Ovary (tissue), 7 donors: ENCODE measurements at regions not wholly inside any gene's neighbourhood (a gene's known extent, or its start where the extent isn't known, plus 50 kb on each side); places are given as distances from the start of the nearest gene placed in this dataset.

ENCODE experiments used
- DNase-seq, 5 donors: peaks; one replicate each; pipeline ENCODE4 v3.0.0-alpha.2; 2019 to 2020
- H3K27ac ChIP-seq, 2 donors: fragments of 200-600 bp; one replicate each; pipeline versions ENCODE4 v1.5.1 to v1.8.0; 2019 to 2022
- H3K27me3 ChIP-seq: fragments of 200-600 bp; one replicate; pipeline ENCODE4 v1.8.0; 2022
- H3K36me3 ChIP-seq: fragments of 200-600 bp; sonication (generic); one replicate; pipeline ENCODE4 v1.5.1; 2019
- H3K4me1 ChIP-seq: one replicate; pipeline ENCODE4 v1.8.1; 2013; ENCODE audit warnings: mild to moderate bottlenecking, moderate library complexity; ENCODE audit not compliant: insufficient read depth
- H3K4me3 ChIP-seq: fragments of 200-600 bp; sonication (generic); one replicate; pipeline ENCODE4 v1.5.1; 2017
- H3K9me3 ChIP-seq, 2 donors: fragments of 200-600 bp in 1 of 2; sonication (generic) in 1 of 2; one replicate each; pipeline versions ENCODE4 v1.5.1 to v1.8.1; 2013 to 2019; ENCODE audit warnings: mild to moderate bottlenecking in 1 of 2, moderate library complexity in 1 of 2
- EP300 ChIP-seq: sonication (generic); formaldehyde crosslinking; IDR thresholded peaks from one replicate; pipeline ENCODE4 v1.6.1; 2017; ENCODE audit warnings: antibody characterized with exemption
- POLR2A ChIP-seq: fragments of 450-650 bp; IDR thresholded peaks from one replicate; pipeline ENCODE4 v1.6.1; 2017; ENCODE audit warnings: antibody characterized with exemption, mild to moderate bottlenecking, moderate library complexity
- WGBS, 3 donors: extraction: QIAGEN DNeasy Blood & Tissue Kit in 1 of 3; methylation state at CpG; one replicate each; pipeline versions ENCODE4 v1.1.5 to v1.1.7; 2013 to 2017; 5-methylcytosine and 5-hydroxymethylcytosine counted together
- intact Hi-C, 4 donors: fragments of 100-400 bp; cut with DNase I; formaldehyde crosslinking; loops; one replicate each; pipeline versions ENCODE4 v1.11.0 to v1.15.1; 2022 to 2023
- TF ChIP-seq, protein P1 (sequence below), 3 donors: fragments of 450-650 bp in 2 of 3; fragments of 200-600 bp in 1 of 3; IDR thresholded peaks; one replicate each; pipeline versions ENCODE4 v1.5.1 to v1.8.0; 2016 to 2022; ENCODE audit warnings: antibody characterized with exemption in 3 of 3, mild to moderate bottlenecking in 1 of 3
- donor health status: DM: no; HTN: no; CAD: no; lungs with moderate emphysema.
- donor health status: DM: no; HTN: no; CAD: no.
- donor health status: Bipolar disorder and iron deficiency.
- donor health status: DM: no; HTN: no; CAD: no.
- donor health status: DM: yes; HTN: yes; CAD: no.

DNA sequence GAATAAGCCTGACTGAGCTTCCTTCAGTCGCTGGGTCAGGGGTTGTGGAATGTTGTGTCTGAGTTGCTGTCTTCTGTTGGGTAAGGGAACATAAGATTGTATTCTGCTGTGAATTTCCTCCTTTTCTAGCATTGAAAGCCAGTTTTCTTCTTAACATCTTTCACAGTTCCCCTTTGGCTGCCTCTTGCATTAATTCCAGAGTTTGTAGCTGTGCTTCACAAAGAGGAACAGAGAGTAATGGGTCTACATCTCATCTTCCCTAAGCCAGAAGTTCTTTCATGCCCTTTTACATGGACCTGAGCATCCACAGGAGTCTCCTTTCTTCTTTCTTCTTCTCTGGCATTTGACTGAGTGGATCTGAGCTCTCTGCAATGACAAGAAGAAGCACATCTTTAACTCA lies 686.8 kb downstream of the KCTD16 start:
- H3K4me1 ChIP-seq: no peaks in the 10 kb centered on the region
- no peaks in the 10 kb centered on the region for H3K36me3 ChIP-seq
- intact Hi-C loops: no loop called here
- no peaks in the 10 kb centered on the region for H3K9me3 ChIP-seq
- H3K27me3 ChIP-seq: no peaks in the 10 kb centered on the region
- TF ChIP-seq EP300 (no peak), POLR2A (no peak)
- TF ChIP-seq, protein P1, sequence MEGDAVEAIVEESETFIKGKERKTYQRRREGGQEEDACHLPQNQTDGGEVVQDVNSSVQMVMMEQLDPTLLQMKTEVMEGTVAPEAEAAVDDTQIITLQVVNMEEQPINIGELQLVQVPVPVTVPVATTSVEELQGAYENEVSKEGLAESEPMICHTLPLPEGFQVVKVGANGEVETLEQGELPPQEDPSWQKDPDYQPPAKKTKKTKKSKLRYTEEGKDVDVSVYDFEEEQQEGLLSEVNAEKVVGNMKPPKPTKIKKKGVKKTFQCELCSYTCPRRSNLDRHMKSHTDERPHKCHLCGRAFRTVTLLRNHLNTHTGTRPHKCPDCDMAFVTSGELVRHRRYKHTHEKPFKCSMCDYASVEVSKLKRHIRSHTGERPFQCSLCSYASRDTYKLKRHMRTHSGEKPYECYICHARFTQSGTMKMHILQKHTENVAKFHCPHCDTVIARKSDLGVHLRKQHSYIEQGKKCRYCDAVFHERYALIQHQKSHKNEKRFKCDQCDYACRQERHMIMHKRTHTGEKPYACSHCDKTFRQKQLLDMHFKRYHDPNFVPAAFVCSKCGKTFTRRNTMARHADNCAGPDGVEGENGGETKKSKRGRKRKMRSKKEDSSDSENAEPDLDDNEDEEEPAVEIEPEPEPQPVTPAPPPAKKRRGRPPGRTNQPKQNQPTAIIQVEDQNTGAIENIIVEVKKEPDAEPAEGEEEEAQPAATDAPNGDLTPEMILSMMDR (IDR thresholded peaks at IDR 0.05): no peak
- H3K27ac ChIP-seq: no peak overlapping the region
- DNase-seq: no peak
- 17 to 35% (median 19%) methylated on average over 1 of the region's 1 CpG for WGBS, 3 donors
- H3K4me3 ChIP-seq: no peak overlapping the region

DNA sequence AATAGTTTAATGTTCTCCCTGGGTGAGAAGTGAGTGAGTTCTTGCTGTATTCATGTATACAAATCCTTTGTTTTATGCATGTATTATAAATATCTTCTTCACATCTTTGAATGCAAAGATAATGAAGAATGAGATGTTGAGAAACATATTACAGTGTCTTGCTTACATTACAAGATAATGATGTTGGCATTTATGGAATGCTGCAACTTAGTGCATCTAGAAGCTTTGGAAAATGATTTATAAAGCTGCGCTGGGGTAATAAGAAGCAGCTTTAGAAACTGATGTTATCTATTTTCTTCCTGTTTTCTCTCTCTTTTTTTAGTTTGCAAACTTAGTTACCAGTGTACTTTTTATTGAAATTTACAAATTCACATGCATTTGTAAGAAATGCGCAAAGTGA lies 673.4 kb downstream of the KCTD16 start:
- 65 to 73% (median 72%) methylated on average over 2 of the region's 2 CpGs for WGBS, 3 donors
- TF ChIP-seq POLR2A (no peak), EP300 (no peak)
- TF ChIP-seq, protein P1 (IDR thresholded peaks at IDR 0.05): no peak
- Histone ChIP-seq H3K27me3 (no peaks in the 10 kb centered on the region), H3K4me3 (no peak overlapping the region), H3K27ac (no peak overlapping the region), H3K4me1 (no peaks in the 10 kb centered on the region), H3K9me3 (peaks cover 0 to 3% of the 10 kb centered on the region in 2 donors), H3K36me3 (no peaks in the 10 kb centered on the region)
- DNase-seq: no peak
- intact Hi-C loops: no loop called here

DNA sequence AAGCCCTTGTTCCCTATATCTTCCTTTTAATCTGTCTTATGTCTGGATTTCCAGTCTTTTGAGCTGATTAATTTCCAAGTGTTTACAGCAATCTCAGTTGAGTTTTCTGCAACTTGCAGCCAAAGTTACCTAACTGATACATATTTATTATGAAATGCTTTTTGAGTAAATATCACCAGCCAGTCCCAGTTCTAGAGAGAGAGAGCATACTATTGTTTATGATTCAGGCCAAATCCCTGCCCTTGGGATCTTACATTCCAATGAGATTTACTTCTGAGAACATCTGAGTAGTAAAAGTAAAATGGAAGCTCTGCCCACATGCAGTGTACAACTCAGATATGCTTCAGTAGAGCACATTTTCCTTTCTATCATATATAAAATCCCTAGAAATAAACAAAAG lies 661.7 kb downstream of the KCTD16 start:
- H3K9me3 ChIP-seq: no peaks in the 10 kb centered on the region
- H3K27ac ChIP-seq: no peak overlapping the region
- no peaks in the 10 kb centered on the region for H3K4me1 ChIP-seq
- no peak for DNase-seq
- no peak overlapping the region for H3K4me3 ChIP-seq
- no peaks in the 10 kb centered on the region for H3K27me3 ChIP-seq
- TF ChIP-seq EP300 (no peak), POLR2A (no peak)
- TF ChIP-seq, protein P1 (IDR thresholded peaks at IDR 0.05): no peak
- intact Hi-C loops: no loop called here
- H3K36me3 ChIP-seq: no peaks in the 10 kb centered on the region

DNA sequence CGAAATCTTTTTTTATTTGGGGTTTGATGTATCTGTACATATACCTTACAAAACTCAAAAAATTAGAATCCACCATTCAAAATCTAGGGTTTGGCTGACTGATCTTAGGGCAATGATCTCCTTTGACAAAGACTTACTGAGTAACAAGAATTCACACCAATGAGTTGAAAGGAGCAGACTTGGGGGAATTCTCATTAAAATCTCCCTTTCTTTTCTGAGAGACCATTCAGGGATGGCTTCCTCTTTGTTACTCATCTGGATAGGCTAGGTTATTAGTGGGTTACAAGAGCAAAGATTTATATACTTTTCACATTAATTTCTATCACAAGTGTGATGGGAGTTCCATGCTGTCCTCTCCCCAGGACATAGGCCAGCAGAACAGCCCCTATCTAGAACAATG lies 661.0 kb downstream of the KCTD16 start:
- TF ChIP-seq EP300 (no peak), POLR2A (no peak)
- TF ChIP-seq, protein P1 (IDR thresholded peaks at IDR 0.05): no peak
- WGBS, 3 donors: 69 to 98% (median 80%) methylated on average over 1 of the region's 1 CpG
- Histone ChIP-seq H3K9me3 (no peaks in the 10 kb centered on the region), H3K4me1 (no peaks in the 10 kb centered on the region), H3K36me3 (no peaks in the 10 kb centered on the region), H3K27me3 (no peaks in the 10 kb centered on the region), H3K27ac (no peak overlapping the region), H3K4me3 (no peak overlapping the region)
- intact Hi-C loops: no loop called here
- DNase-seq: no peak

DNA sequence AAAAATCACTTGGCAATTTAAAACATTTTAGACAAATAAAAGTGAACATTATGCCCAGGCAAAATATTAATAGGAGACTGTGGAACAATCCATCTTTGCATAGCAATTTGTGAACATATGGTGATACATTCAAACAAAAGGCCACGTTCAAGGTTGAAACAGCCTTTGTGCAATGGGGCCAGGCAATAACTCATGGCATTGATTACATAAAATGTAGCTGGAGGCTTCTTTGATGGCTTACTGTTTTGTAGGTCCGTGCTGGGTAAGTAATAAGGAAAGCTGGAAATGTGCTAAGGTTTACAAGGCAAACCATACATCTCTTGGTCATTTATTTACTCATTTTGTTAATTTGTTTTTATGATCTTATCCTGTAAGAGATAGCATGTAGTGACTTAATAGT lies 651.8 kb downstream of the KCTD16 start:
- no peaks in the 10 kb centered on the region for H3K4me1 ChIP-seq
- no peaks in the 10 kb centered on the region for H3K27me3 ChIP-seq
- 18 to 28% (median 18%) methylated on average over 2 of the region's 2 CpGs for WGBS, 3 donors
- no peak overlapping the region for H3K27ac ChIP-seq
- H3K9me3 ChIP-seq: no peaks in the 10 kb centered on the region
- no peak for DNase-seq
- no peak overlapping the region for H3K4me3 ChIP-seq
- no peaks in the 10 kb centered on the region for H3K36me3 ChIP-seq
- TF ChIP-seq POLR2A (no peak), EP300 (no peak)
- TF ChIP-seq, protein P1 (IDR thresholded peaks at IDR 0.05): no peak
- intact Hi-C loops: no loop called here
